Aorta (tissue), 5 donors: ENCODE measurements at regions not wholly inside any gene's neighbourhood (a gene's known extent, or its start where the extent isn't known, plus 50 kb on each side); places are given as distances from the start of the nearest gene placed in this dataset.

Source experiments
- ATAC-seq: fragments of 200-7000 bp; cut with Tn5 transposase; one replicate; pipeline ENCODE4 v1.9.1; 2022; ENCODE audit warnings: moderate library complexity; ENCODE audit not compliant: low FRiP score
- DNase-seq, 2 donors: peaks; one replicate each; pipeline ENCODE4 v3.0.0-alpha.2; 2020
- H3K27ac ChIP-seq, 2 donors: one replicate each; pipeline ENCODE4 v1.5.1; 2013; ENCODE audit warnings: low read length in 2 of 2, mild to moderate bottlenecking in 2 of 2, moderate library complexity in 2 of 2, control low read depth in 1 of 2, inconsistent platforms in 1 of 2, low read depth in 1 of 2
- H3K27me3 ChIP-seq, 2 donors: one replicate each; pipeline ENCODE4 v1.6.1; 2013; ENCODE audit warnings: control low read depth in 1 of 2, low read length in 1 of 2, mild to moderate bottlenecking in 1 of 2, moderate library complexity in 1 of 2; ENCODE audit not compliant: insufficient read depth in 2 of 2, control insufficient read depth in 1 of 2
- H3K36me3 ChIP-seq, 2 donors: one replicate each; pipeline ENCODE4 v1.6.1; 2013; ENCODE audit warnings: control low read depth in 1 of 2, low read length in 1 of 2, mild to moderate bottlenecking in 1 of 2; ENCODE audit not compliant: insufficient read depth in 2 of 2, control insufficient read depth in 1 of 2
- H3K4me1 ChIP-seq, 2 donors: one replicate each; pipeline ENCODE4 v1.6.1; 2013; ENCODE audit warnings: low read length in 2 of 2, control low read depth in 1 of 2, mild to moderate bottlenecking in 1 of 2, moderate library complexity in 1 of 2; ENCODE audit not compliant: insufficient read depth in 2 of 2, control insufficient read depth in 1 of 2
- H3K4me3 ChIP-seq, 2 donors: one replicate each; pipeline ENCODE4 v1.5.1; 2013; ENCODE audit warnings: low read length in 2 of 2, control low read depth in 1 of 2, mild to moderate bottlenecking in 1 of 2
- H3K9me3 ChIP-seq: one replicate; pipeline ENCODE4 v1.6.1; 2013; ENCODE audit warnings: mild to moderate bottlenecking, low read length; ENCODE audit not compliant: control insufficient read depth
- WGBS, 2 donors: extraction: QIAGEN DNeasy Blood & Tissue Kit; methylation state at CpG; one replicate each; pipeline ENCODE4 v1.1.7; 2013; 5-methylcytosine and 5-hydroxymethylcytosine counted together
- intact Hi-C, 2 donors: fragments of 100-400 bp; cut with DNase I; formaldehyde crosslinking; loops; one replicate each; pipeline versions ENCODE4 v1.14.2 to v1.15.0; 2022
- donor health status: healthy with polysubstance abuse.
- donor health status: Bipolar disorder and iron deficiency.
- donor health status: DM: no; HTN: no; CAD: no.
- donor health status: DM: no; HTN: no; CAD: no.
- donor health status: DM: yes; HTN: yes; CAD: no.

GRCh38 chr11:70528794-70529580 lies 130.7 kb downstream of the CTTN start:
- Histone ChIP-seq H3K9me3 (no peaks in the 10 kb centered on the region), H3K36me3 (no peaks in the 10 kb centered on the region), H3K4me3 (no peak overlapping the region), H3K27ac (no peak overlapping the region), H3K27me3 (no peaks in the 10 kb centered on the region), H3K4me1 (no peaks in the 10 kb centered on the region)
- DNase-seq = peak; percentile 37 to 61
- no peak for ATAC-seq
- 90 to 92% methylated on average over 16 to 18 of the region's 18 CpGs for WGBS, 2 donors
- intact Hi-C loops = no loop called here

- DNase-seq (peak in 1 of 2 donors; percentile 24), ATAC-seq (no peak)
- Histone ChIP-seq H3K27ac (no peak overlapping the region), H3K36me3 (no peaks in the 10 kb centered on the region), H3K9me3 (no peaks in the 10 kb centered on the region), H3K27me3 (no peaks in the 10 kb centered on the region), H3K4me3 (no peak overlapping the region), H3K4me1 (no peaks in the 10 kb centered on the region)
- 88% methylated on average over 10 of the region's 10 CpGs for WGBS, 2 donors
- intact Hi-C loops = no loop called here
These were observed 131.7 kb downstream of the CTTN start for GRCh38 chr11:70530010-70530409.

GRCh38 chr11:70530629-70531185 lies 132.4 kb downstream of the CTTN start:
- 89 to 92% methylated on average over 11 of the region's 11 CpGs for WGBS, 2 donors
- no peaks in the 10 kb centered on the region for H3K4me1 ChIP-seq
- H3K36me3 ChIP-seq = no peaks in the 10 kb centered on the region
- no peak overlapping the region for H3K27ac ChIP-seq
- intact Hi-C loops = no loop called here
- ATAC-seq (no peak), DNase-seq (peak; percentile 14 to 36)
- H3K4me3 ChIP-seq = no peak overlapping the region
- no peaks in the 10 kb centered on the region for H3K27me3 ChIP-seq
- no peaks in the 10 kb centered on the region for H3K9me3 ChIP-seq

GRCh38 chr11:70531281-70532065 lies 133.1 kb downstream of the CTTN start:
- WGBS, 2 donors = 73 to 82% methylated on average over 18 of the region's 18 CpGs

GRCh38 chr11:70532066-70532440 lies 133.7 kb downstream of the CTTN start:
- 50 to 53% methylated on average over 1 of the region's 1 CpG for WGBS, 2 donors
- no peak for ATAC-seq

More at GRCh38 chr11:70531281-70532065, 133.1 kb downstream of the CTTN start:
- ATAC-seq = no peak
- Histone ChIP-seq H3K4me3 (no peak overlapping the region), H3K36me3 (no peaks in the 10 kb centered on the region), H3K4me1 (no peaks in the 10 kb centered on the region), H3K9me3 (no peaks in the 10 kb centered on the region), H3K27me3 (no peaks in the 10 kb centered on the region), H3K27ac (no peak overlapping the region)
- intact Hi-C loops = no loop called here
- DNase-seq = peak; percentile 24 to 65

GRCh38 chr11:70532731-70533130 lies 134.4 kb downstream of the CTTN start:
- DNase-seq (peak; percentile 12 to 37), ATAC-seq (no peak)
- intact Hi-C loops = no loop called here
- Histone ChIP-seq H3K4me1 (no peaks in the 10 kb centered on the region), H3K4me3 (no peak overlapping the region), H3K36me3 (no peaks in the 10 kb centered on the region), H3K9me3 (no peaks in the 10 kb centered on the region), H3K27me3 (no peaks in the 10 kb centered on the region), H3K27ac (no peak overlapping the region)
- WGBS, 2 donors = 63 to 65% methylated on average over 15 of the region's 15 CpGs

More at GRCh38 chr11:70532066-70532440, 133.7 kb downstream of the CTTN start:
- Histone ChIP-seq H3K9me3 (no peaks in the 10 kb centered on the region), H3K27me3 (no peaks in the 10 kb centered on the region), H3K4me3 (no peak overlapping the region), H3K27ac (no peak overlapping the region), H3K4me1 (no peaks in the 10 kb centered on the region), H3K36me3 (no peaks in the 10 kb centered on the region)
- DNase-seq = peak; percentile 6 to 37
- intact Hi-C loops = no loop called here

GRCh38 chr11:70535191-70535971 lies 137.1 kb downstream of the CTTN start:
- ATAC-seq (no peak), DNase-seq (peak; percentile 22 to 58)
- no peak overlapping the region for H3K27ac ChIP-seq
- no peak overlapping the region for H3K4me3 ChIP-seq
- no peaks in the 10 kb centered on the region for H3K36me3 ChIP-seq
- H3K27me3 ChIP-seq = no peaks in the 10 kb centered on the region
- no peaks in the 10 kb centered on the region for H3K9me3 ChIP-seq
- intact Hi-C loops = no loop called here
- H3K4me1 ChIP-seq = no peaks in the 10 kb centered on the region
- 85 to 87% methylated on average over 16 of the region's 16 CpGs for WGBS, 2 donors

- no peak for ATAC-seq
- no peaks in the 10 kb centered on the region for H3K36me3 ChIP-seq
- 89 to 91% methylated on average over 20 of the region's 20 CpGs for WGBS, 2 donors
- peaks cover under 1% of the 10 kb centered on the region for H3K9me3 ChIP-seq
- H3K27me3 ChIP-seq = no peaks in the 10 kb centered on the region
- H3K4me3 ChIP-seq = no peak overlapping the region
- peak; percentile 33 to 68 for DNase-seq
- intact Hi-C loops = no loop called here
- H3K4me1 ChIP-seq = no peaks in the 10 kb centered on the region
- H3K27ac ChIP-seq = no peak overlapping the region
These were observed 137.9 kb downstream of the CTTN start for GRCh38 chr11:70536051-70536877.
